ENCODE measurements at regions not wholly inside any gene's neighbourhood (a gene's known extent, or its start where the extent isn't known, plus 50 kb on each side); places are given as distances from the start of the nearest gene placed in this dataset.

- POLR2A ChIA-PET, result no interaction called here
- no TSS peak for BruUV-seq (replicated peaks)
- H3K27ac Mint-ChIP-seq (ENCODE audit: low read depth, unreplicated experiment), result no peak overlapping the region
Measured at GRCh38 chr11:109236188-109236587, 185.8 kb upstream of the C11orf87 start.

GRCh38 chr11:109236696-109237095 is 185.3 kb upstream of the C11orf87 start:
- BruUV-seq (replicated peaks), result no TSS peak
- no peaks in the 10 kb centered on the region for H3K36me3 Mint-ChIP-seq (ENCODE audit: insufficient read depth, unreplicated experiment)
- no peak for DNase-seq (ENCODE audit: unreplicated experiment)
- H3K4me3 Mint-ChIP-seq (ENCODE audit: unreplicated experiment), result no peak overlapping the region
- peaks cover 14% of the 10 kb centered on the region for H3K9me3 Mint-ChIP-seq (ENCODE audit: unreplicated experiment)
- H3K27ac Mint-ChIP-seq (ENCODE audit: low read depth, unreplicated experiment), result no peak overlapping the region
- peaks cover 2% of the 10 kb centered on the region for H3K4me1 Mint-ChIP-seq (ENCODE audit: insufficient read depth, unreplicated experiment)
- TF ChIP-seq CTCF (IDR thresholded peaks at IDR 0.05; ENCODE audit: unreplicated experiment), result no peak
- no peaks in the 10 kb centered on the region for H3K27me3 Mint-ChIP-seq (ENCODE audit: insufficient read depth, unreplicated experiment)
- CTCF ChIA-PET, result no interaction called here
- POLR2A ChIA-PET, result no interaction called here
- intact Hi-C loops (cut with micrococcal nuclease), result no loop called here

More at GRCh38 chr11:109236188-109236587, 185.8 kb upstream of the C11orf87 start:
- TF ChIP-seq CTCF (IDR thresholded peaks at IDR 0.05; ENCODE audit: unreplicated experiment), result no peak
- Mint-ChIP-seq H3K9me3 (ENCODE audit: unreplicated experiment) (peaks cover 14% of the 10 kb centered on the region), H3K36me3 (ENCODE audit: insufficient read depth, unreplicated experiment) (no peaks in the 10 kb centered on the region), H3K4me1 (ENCODE audit: insufficient read depth, unreplicated experiment) (no peaks in the 10 kb centered on the region), H3K27me3 (ENCODE audit: insufficient read depth, unreplicated experiment) (no peaks in the 10 kb centered on the region), H3K4me3 (ENCODE audit: unreplicated experiment) (no peak overlapping the region)
- intact Hi-C loops (cut with micrococcal nuclease), result no loop called here
- CTCF ChIA-PET, result no interaction called here
- DNase-seq (ENCODE audit: unreplicated experiment), result no peak

- Mint-ChIP-seq H3K4me1 (ENCODE audit: insufficient read depth, unreplicated experiment) (peaks cover 9% of the 10 kb centered on the region), H3K4me3 (ENCODE audit: unreplicated experiment) (no peak overlapping the region), H3K9me3 (ENCODE audit: unreplicated experiment) (peaks cover 14% of the 10 kb centered on the region), H3K27me3 (ENCODE audit: insufficient read depth, unreplicated experiment) (no peaks in the 10 kb centered on the region), H3K27ac (ENCODE audit: low read depth, unreplicated experiment) (no peak overlapping the region), H3K36me3 (ENCODE audit: insufficient read depth, unreplicated experiment) (no peaks in the 10 kb centered on the region)
- DNase-seq (ENCODE audit: unreplicated experiment), result no peak
- intact Hi-C loops (cut with micrococcal nuclease), result no loop called here
- TF ChIP-seq CTCF (IDR thresholded peaks at IDR 0.05; ENCODE audit: unreplicated experiment), result no peak
- no TSS peak for BruUV-seq (replicated peaks)
- CTCF ChIA-PET, result no interaction called here
- POLR2A ChIA-PET, result interaction anchor here (0.7 kb wide), 1 partner anchor 313 kb away, joined by 3 read pairs; no protein-coding TSS in a partner anchor
Measured at GRCh38 chr11:109237636-109238035, 184.4 kb upstream of the C11orf87 start.

- TF ChIP-seq CTCF (IDR thresholded peaks at IDR 0.05; ENCODE audit: unreplicated experiment), result no peak
- no TSS peak for BruUV-seq (replicated peaks)
- Mint-ChIP-seq H3K27me3 (ENCODE audit: insufficient read depth, unreplicated experiment) (no peaks in the 10 kb centered on the region), H3K4me3 (ENCODE audit: unreplicated experiment) (no peak overlapping the region), H3K36me3 (ENCODE audit: insufficient read depth, unreplicated experiment) (peaks cover 6% of the 10 kb centered on the region), H3K9me3 (ENCODE audit: unreplicated experiment) (peaks cover 14% of the 10 kb centered on the region), H3K4me1 (ENCODE audit: insufficient read depth, unreplicated experiment) (peaks cover 11% of the 10 kb centered on the region), H3K27ac (ENCODE audit: low read depth, unreplicated experiment) (peak overlapping the region; percentile 20)
- ChIA-PET CTCF (interaction anchor here (1.5 kb wide), 1 partner anchor 544 kb away, joined by 3 read pairs; no protein-coding TSS in a partner anchor), POLR2A (interaction anchor here (0.6 to 1.6 kb wide), 4 partner anchors 10 to 137 kb away, joined by 3 to 5 read pairs (median 4); no protein-coding TSS in a partner anchor)
- intact Hi-C loops (cut with micrococcal nuclease), result no loop called here
- peak; percentile 13 for DNase-seq (ENCODE audit: unreplicated experiment)
Measured at GRCh38 chr11:109241988-109242536, 179.9 kb upstream of the C11orf87 start.
